Ramos (cell line): ENCODE measurements at regions not wholly inside any gene's neighbourhood (a gene's known extent, or its start where the extent isn't known, plus 50 kb on each side); places are given as distances from the start of the nearest gene placed in this dataset.

ENCODE experiments used
- in situ Hi-C: fragments of 300-500 bp; cut with MboI; formaldehyde crosslinking; loops from one replicate; pipeline ENCODE4 v1.14.3; 2022; ENCODE audit warnings: low sequenced_read_pairs; ENCODE audit not compliant: unreplicated experiment

- in situ Hi-C loops, result no loop called here
Observed at GRCh38 chr2:150994076-150994475, 267.6 kb downstream of the RBM43 start.

GRCh38 chr2:150989969-150990368, 271.7 kb downstream of the RBM43 start:
- in situ Hi-C loops, result no loop called here

GRCh38 chr2:150985741-150986140, 275.9 kb downstream of the RBM43 start:
- in situ Hi-C loops, result no loop called here

- in situ Hi-C loops, result no loop called here
Observed at GRCh38 chr2:150983314-150983897, 278.3 kb downstream of the RBM43 start.

GRCh38 chr2:150981826-150982225, 279.8 kb downstream of the RBM43 start:
- in situ Hi-C loops, result no loop called here

GRCh38 chr2:150978053-150978452, 283.6 kb downstream of the RBM43 start:
- in situ Hi-C loops, result no loop called here

- in situ Hi-C loops, result no loop called here
Observed at GRCh38 chr2:150977296-150977695, 284.4 kb downstream of the RBM43 start.

- in situ Hi-C loops, result no loop called here
Observed at GRCh38 chr2:150976604-150977003, 285.1 kb downstream of the RBM43 start.

GRCh38 chr2:150974864-150975263, 286.8 kb downstream of the RBM43 start:
- in situ Hi-C loops, result no loop called here

- in situ Hi-C loops, result no loop called here
Observed at GRCh38 chr2:150974234-150974633, 287.4 kb downstream of the RBM43 start.

GRCh38 chr2:150971910-150972309, 289.8 kb downstream of the RBM43 start:
- in situ Hi-C loops, result no loop called here

- in situ Hi-C loops, result no loop called here
Observed at GRCh38 chr2:150963336-150963735, 298.3 kb downstream of the RBM43 start.

- in situ Hi-C loops, result no loop called here
Observed at GRCh38 chr2:150955231-150955630, 306.4 kb downstream of the RBM43 start.

GRCh38 chr2:150946831-150947230, 314.8 kb downstream of the RBM43 start:
- in situ Hi-C loops, result no loop called here

GRCh38 chr2:150944315-150944714, 317.3 kb downstream of the RBM43 start:
- in situ Hi-C loops, result no loop called here

GRCh38 chr2:150939087-150939486, 322.6 kb downstream of the RBM43 start:
- in situ Hi-C loops, result no loop called here

- in situ Hi-C loops, result no loop called here
Observed at GRCh38 chr2:150938527-150938926, 323.1 kb downstream of the RBM43 start.

GRCh38 chr2:150937030-150937429, 324.6 kb downstream of the RBM43 start:
- in situ Hi-C loops, result no loop called here

- in situ Hi-C loops, result no loop called here
Observed at GRCh38 chr2:150931451-150931850, 330.2 kb downstream of the RBM43 start.

- in situ Hi-C loops, result no loop called here
Observed at GRCh38 chr2:150925611-150926010, 336.1 kb downstream of the RBM43 start.

- in situ Hi-C loops, result no loop called here
Observed at GRCh38 chr2:150924878-150925277, 336.8 kb downstream of the RBM43 start.

- in situ Hi-C loops, result no loop called here
Observed at GRCh38 chr2:150919901-150920300, 341.8 kb downstream of the RBM43 start.
